SK-N-SH (cell line): ENCODE measurements at regions not wholly inside any gene's neighbourhood (a gene's known extent, or its start where the extent isn't known, plus 50 kb on each side); places are given as distances from the start of the nearest gene placed in this dataset.

Experiments
- CHD2 ChIP-seq: fragments of 150-350 bp; IDR thresholded peaks from 2 replicates; pipeline ENCODE4 v1.6.1; 2018; ENCODE audit warnings: low read length; ENCODE audit not compliant: partially characterized antibody
- CTCF ChIP-seq: fragments of 200-600 bp; sonication (generic); IDR thresholded peaks from 2 replicates; pipeline ENCODE4 v1.6.1; 2017; ENCODE audit warnings: antibody characterized with exemption, mild to moderate bottlenecking, moderate library complexity
- POLR2AphosphoS5 ChIP-seq: IDR thresholded peaks from 2 replicates; pipeline ENCODE4 v1.6.1; 2012; ENCODE audit warnings: low read depth, low read length
- TCF12 ChIP-seq: IDR thresholded peaks from 2 replicates; pipeline ENCODE4 v1.4.0; 2012
- TF ChIP-seq, protein P1 (sequence below): IDR thresholded peaks from 2 replicates; pipeline ENCODE4 v1.6.1; 2012; ENCODE audit warnings: mild to moderate bottlenecking, low read depth, low read length, moderate library complexity

- no peak for TF ChIP-seq CTCF
- TF ChIP-seq CHD2, result no peak
- TF ChIP-seq POLR2AphosphoS5, result no peak
- TF ChIP-seq TCF12, result no peak
- TF ChIP-seq, protein P1, sequence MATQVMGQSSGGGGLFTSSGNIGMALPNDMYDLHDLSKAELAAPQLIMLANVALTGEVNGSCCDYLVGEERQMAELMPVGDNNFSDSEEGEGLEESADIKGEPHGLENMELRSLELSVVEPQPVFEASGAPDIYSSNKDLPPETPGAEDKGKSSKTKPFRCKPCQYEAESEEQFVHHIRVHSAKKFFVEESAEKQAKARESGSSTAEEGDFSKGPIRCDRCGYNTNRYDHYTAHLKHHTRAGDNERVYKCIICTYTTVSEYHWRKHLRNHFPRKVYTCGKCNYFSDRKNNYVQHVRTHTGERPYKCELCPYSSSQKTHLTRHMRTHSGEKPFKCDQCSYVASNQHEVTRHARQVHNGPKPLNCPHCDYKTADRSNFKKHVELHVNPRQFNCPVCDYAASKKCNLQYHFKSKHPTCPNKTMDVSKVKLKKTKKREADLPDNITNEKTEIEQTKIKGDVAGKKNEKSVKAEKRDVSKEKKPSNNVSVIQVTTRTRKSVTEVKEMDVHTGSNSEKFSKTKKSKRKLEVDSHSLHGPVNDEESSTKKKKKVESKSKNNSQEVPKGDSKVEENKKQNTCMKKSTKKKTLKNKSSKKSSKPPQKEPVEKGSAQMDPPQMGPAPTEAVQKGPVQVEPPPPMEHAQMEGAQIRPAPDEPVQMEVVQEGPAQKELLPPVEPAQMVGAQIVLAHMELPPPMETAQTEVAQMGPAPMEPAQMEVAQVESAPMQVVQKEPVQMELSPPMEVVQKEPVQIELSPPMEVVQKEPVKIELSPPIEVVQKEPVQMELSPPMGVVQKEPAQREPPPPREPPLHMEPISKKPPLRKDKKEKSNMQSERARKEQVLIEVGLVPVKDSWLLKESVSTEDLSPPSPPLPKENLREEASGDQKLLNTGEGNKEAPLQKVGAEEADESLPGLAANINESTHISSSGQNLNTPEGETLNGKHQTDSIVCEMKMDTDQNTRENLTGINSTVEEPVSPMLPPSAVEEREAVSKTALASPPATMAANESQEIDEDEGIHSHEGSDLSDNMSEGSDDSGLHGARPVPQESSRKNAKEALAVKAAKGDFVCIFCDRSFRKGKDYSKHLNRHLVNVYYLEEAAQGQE, result no peak
Measured at GRCh38 chr15:59792359-59792758, 103.2 kb upstream of the BNIP2 start.
